Trophoblast cell (in vitro differentiated cells and primary cell): ENCODE measurements at regions not wholly inside any gene's neighbourhood (a gene's known extent, or its start where the extent isn't known, plus 50 kb on each side); places are given as distances from the start of the nearest gene placed in this dataset.

Source experiments
- DNase-seq, 2 donors: peaks; one replicate each; pipeline ENCODE4 v3.0.0-alpha.2; 2016
- H2AFZ ChIP-seq: 2 replicates; pipeline ENCODE4 v1.6.1; 2013; ENCODE audit warnings: low read length, moderate library complexity, mild to moderate bottlenecking; ENCODE audit not compliant: insufficient read depth, poor library complexity
- H2AK5ac ChIP-seq: 2 replicates; pipeline ENCODE4 v1.6.1; 2013; ENCODE audit warnings: mild to moderate bottlenecking, low read length
- H2BK120ac ChIP-seq: 2 replicates; pipeline ENCODE4 v1.6.1; 2013; ENCODE audit warnings: low read length, mild to moderate bottlenecking, moderate library complexity; ENCODE audit not compliant: insufficient read depth, poor library complexity
- H2BK12ac ChIP-seq: 2 replicates; pipeline ENCODE4 v1.6.1; 2013; ENCODE audit warnings: mild to moderate bottlenecking, low read length, moderate library complexity
- H2BK5ac ChIP-seq: 2 replicates; pipeline ENCODE4 v1.6.1; 2013; ENCODE audit warnings: low read length, low read depth, moderate library complexity, mild to moderate bottlenecking; ENCODE audit not compliant: poor library complexity
- H3K14ac ChIP-seq: 2 replicates; pipeline ENCODE4 v1.6.1; 2013; ENCODE audit warnings: mild to moderate bottlenecking, low read length
- H3K18ac ChIP-seq: 2 replicates; pipeline ENCODE4 v1.6.1; 2013; ENCODE audit warnings: mild to moderate bottlenecking, low read length
- H3K23ac ChIP-seq: 2 replicates; pipeline ENCODE4 v1.6.1; 2013; ENCODE audit warnings: low read length
- H3K27ac ChIP-seq: 2 replicates; pipeline ENCODE4 v1.5.1; 2013; ENCODE audit warnings: low read depth, mild to moderate bottlenecking, inconsistent platforms, low read length, moderate library complexity
- H3K27me3 ChIP-seq: 2 replicates; pipeline ENCODE4 v1.6.1; 2013; ENCODE audit warnings: inconsistent platforms, mild to moderate bottlenecking, low read length, moderate library complexity; ENCODE audit not compliant: insufficient read depth
- H3K36me3 ChIP-seq, 2 experiments: 1 replicate in 1 of 2; 2 replicates in 1 of 2; pipeline ENCODE4 v1.6.1; 2013; ENCODE audit warnings: low read length in 2 of 2, mild to moderate bottlenecking in 2 of 2, moderate library complexity in 1 of 2; ENCODE audit not compliant: insufficient read depth in 2 of 2, control insufficient read depth in 1 of 2
- H3K4ac ChIP-seq: 2 replicates; pipeline ENCODE4 v1.6.1; 2013; ENCODE audit warnings: low read depth, mild to moderate bottlenecking, low read length, moderate library complexity
- H3K4me1 ChIP-seq, 2 experiments: 1 replicate in 1 of 2; 2 replicates in 1 of 2; pipeline ENCODE4 v1.6.1; 2013; ENCODE audit warnings: low read length in 2 of 2, mild to moderate bottlenecking in 2 of 2, moderate library complexity in 1 of 2; ENCODE audit not compliant: insufficient read depth in 2 of 2, control insufficient read depth in 1 of 2
- H3K4me2 ChIP-seq: 2 replicates; pipeline ENCODE4 v1.6.1; 2013; ENCODE audit warnings: inconsistent platforms, mild to moderate bottlenecking, low read length, moderate library complexity
- H3K4me3 ChIP-seq: 2 replicates; pipeline ENCODE4 v1.5.1; 2013; ENCODE audit warnings: mild to moderate bottlenecking, low read depth, low read length, inconsistent platforms
- H3K79me1 ChIP-seq: one replicate; pipeline ENCODE4 v1.6.1; 2013; ENCODE audit warnings: low read length
- H3K79me2 ChIP-seq: 2 replicates; pipeline ENCODE4 v1.6.1; 2013; ENCODE audit warnings: low read length, mild to moderate bottlenecking; ENCODE audit not compliant: control insufficient read depth, insufficient read depth, poor library complexity
- H3K9ac ChIP-seq: 2 replicates; pipeline ENCODE4 v1.6.1; 2013; ENCODE audit warnings: mild to moderate bottlenecking, low read length
- H3K9me3 ChIP-seq: 2 replicates; pipeline ENCODE4 v1.6.1; 2013; ENCODE audit warnings: low read depth, mild to moderate bottlenecking, control low read depth, inconsistent platforms, low read length; ENCODE audit not compliant: insufficient read depth
- H4K12ac ChIP-seq: 2 replicates; pipeline ENCODE4 v1.6.1; 2013; ENCODE audit warnings: low read depth, mild to moderate bottlenecking, low read length, moderate library complexity
- H4K8ac ChIP-seq: 2 replicates; pipeline ENCODE4 v1.6.1; 2013; ENCODE audit warnings: low read depth, mild to moderate bottlenecking, low read length, moderate library complexity
- H4K91ac ChIP-seq: one replicate; pipeline ENCODE4 v1.6.1; 2013; ENCODE audit warnings: low read depth, mild to moderate bottlenecking, low read length, moderate library complexity
- WGBS: extraction: QIAGEN DNeasy Blood & Tissue Kit; methylation state at CpG from one replicate; pipeline ENCODE4 v1.1.7; 2013; ENCODE audit warnings: missing lambda C conversion rate; ENCODE audit not compliant: insufficient read length, insufficient coverage; ENCODE audit errors: extremely low coverage; 5-methylcytosine and 5-hydroxymethylcytosine counted together

- H3K4ac ChIP-seq: no peak overlapping the region
These were observed 342.7 kb downstream of the SMOC2 start for GRCh38 chr6:168783720-168784119.

GRCh38 chr6:168782187-168782751, 341.3 kb downstream of the SMOC2 start:
- Histone ChIP-seq H3K79me2 (no peaks in the 10 kb centered on the region), H3K14ac (peak overlapping the region; percentile 12), H3K23ac (no peak overlapping the region), H2BK120ac (peak overlapping the region; percentile 1), H3K9me3 (peaks cover 4% of the 10 kb centered on the region), H4K12ac (no peak overlapping the region), H3K9ac (no peak overlapping the region), H2AFZ (no peak overlapping the region), H3K4me1 (peaks cover 13 to 18% of the 10 kb centered on the region in 2 experiments), H3K4me3 (no peak overlapping the region), H3K79me1 (peaks cover 4% of the 10 kb centered on the region), H2BK12ac (peak overlapping the region; percentile 5), H3K4me2 (no peak overlapping the region), H2AK5ac (no peak overlapping the region), H3K36me3 (no peaks in the 10 kb centered on the region), H4K91ac (peak overlapping the region; percentile 77), H2BK5ac (no peak overlapping the region), H3K18ac (no peak overlapping the region), H3K27me3 (no peaks in the 10 kb centered on the region), H4K8ac (no peak overlapping the region), H3K4ac (no peak overlapping the region), H3K27ac (peak overlapping the region; percentile 8)
- DNase-seq: no peak
- WGBS: no CpG with 5 or more reads among the region's 18 CpGs

More at GRCh38 chr6:168783720-168784119, 342.7 kb downstream of the SMOC2 start:
- H4K12ac ChIP-seq: no peak overlapping the region
- no peaks in the 10 kb centered on the region for H3K36me3 ChIP-seq
- no peak overlapping the region for H3K18ac ChIP-seq
- no peaks in the 10 kb centered on the region for H3K79me2 ChIP-seq
- peaks cover 4% of the 10 kb centered on the region for H3K9me3 ChIP-seq
- peaks cover 4% of the 10 kb centered on the region for H3K79me1 ChIP-seq
- no peak for DNase-seq
- no peak overlapping the region for H3K9ac ChIP-seq
- no peak overlapping the region for H2BK120ac ChIP-seq
- no peak overlapping the region for H3K4me3 ChIP-seq
- H3K4me2 ChIP-seq: no peak overlapping the region
- H2AK5ac ChIP-seq: no peak overlapping the region
- H2BK5ac ChIP-seq: no peak overlapping the region
- H2AFZ ChIP-seq: no peak overlapping the region
- no peak overlapping the region for H4K8ac ChIP-seq
- peak overlapping the region; percentile 32 for H2BK12ac ChIP-seq
- no peaks in the 10 kb centered on the region for H3K27me3 ChIP-seq
- H3K14ac ChIP-seq: no peak overlapping the region
- H3K23ac ChIP-seq: no peak overlapping the region
- H3K4me1 ChIP-seq: peaks cover 13 to 15% of the 10 kb centered on the region in 2 experiments
- WGBS: no CpG with 5 or more reads among the region's 11 CpGs
- no peak overlapping the region for H3K27ac ChIP-seq
- H4K91ac ChIP-seq: no peak overlapping the region

DNA sequence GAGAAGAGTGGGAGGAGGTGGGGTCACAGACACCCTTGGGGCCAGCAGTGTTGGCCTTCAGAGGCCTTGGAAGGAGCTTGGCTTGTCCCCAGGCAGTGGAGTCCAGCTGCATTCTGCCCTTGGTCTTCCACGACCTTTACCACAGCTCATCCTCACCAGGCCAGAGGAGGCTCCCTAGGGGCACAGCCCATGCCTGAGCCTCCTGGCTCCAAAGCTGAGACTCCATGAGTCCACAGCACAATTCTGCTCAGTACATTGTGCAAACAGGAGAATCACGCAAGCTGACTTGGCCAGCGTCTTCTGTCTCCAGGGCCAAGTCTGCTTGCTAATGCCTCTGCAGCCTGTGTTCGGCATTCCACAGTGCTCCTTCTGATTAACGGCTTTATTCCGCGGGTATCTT, 337.2 kb downstream of the SMOC2 start:
- DNase-seq: no peak
- H3K23ac ChIP-seq: no peak overlapping the region
- H3K4me2 ChIP-seq: no peak overlapping the region
- no peak overlapping the region for H2BK5ac ChIP-seq
- no peak overlapping the region for H2AK5ac ChIP-seq
- H3K27ac ChIP-seq: no peak overlapping the region
- no peak overlapping the region for H3K14ac ChIP-seq
- H4K8ac ChIP-seq: no peak overlapping the region
- no peak overlapping the region for H4K91ac ChIP-seq
- H3K4me3 ChIP-seq: no peak overlapping the region
- no peak overlapping the region for H2BK12ac ChIP-seq
- no peak overlapping the region for H2BK120ac ChIP-seq
- no peak overlapping the region for H3K18ac ChIP-seq
- H3K79me1 ChIP-seq: peaks cover 4% of the 10 kb centered on the region
- no peaks in the 10 kb centered on the region for H3K79me2 ChIP-seq
- H2AFZ ChIP-seq: no peak overlapping the region
- no peaks in the 10 kb centered on the region for H3K36me3 ChIP-seq
- no peak overlapping the region for H4K12ac ChIP-seq
- no CpG with 5 or more reads among the region's 7 CpGs for WGBS
- no peaks in the 10 kb centered on the region for H3K27me3 ChIP-seq
- H3K4ac ChIP-seq: no peak overlapping the region
- H3K4me1 ChIP-seq: peaks cover 4 to 7% of the 10 kb centered on the region in 2 experiments
- no peak overlapping the region for H3K9ac ChIP-seq
- peaks cover 4% of the 10 kb centered on the region for H3K9me3 ChIP-seq

DNA sequence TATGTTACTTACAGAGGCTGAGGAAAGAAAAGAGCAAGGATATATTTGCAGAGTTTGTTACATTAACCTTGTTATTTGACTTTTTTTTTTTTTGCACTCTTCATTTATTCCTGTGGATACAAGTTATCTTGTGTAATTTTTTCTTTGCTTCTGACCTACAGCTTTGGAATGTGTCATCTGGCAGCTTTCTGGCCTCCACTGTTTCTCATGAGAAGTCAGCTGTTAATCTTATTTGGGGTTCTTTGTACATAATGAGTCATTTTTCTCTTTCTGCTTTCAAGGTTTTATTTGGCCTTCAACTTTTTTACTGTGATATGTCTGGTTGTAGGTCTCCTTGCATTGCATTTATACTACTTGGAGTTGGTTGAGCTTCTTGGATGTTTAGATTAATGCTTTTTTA, 333.4 kb downstream of the SMOC2 start:
- no peaks in the 10 kb centered on the region for H3K79me2 ChIP-seq
- no peak overlapping the region for H4K8ac ChIP-seq
- H3K4ac ChIP-seq: no peak overlapping the region
- H2AFZ ChIP-seq: no peak overlapping the region
- no peaks in the 10 kb centered on the region for H3K79me1 ChIP-seq
- H3K4me3 ChIP-seq: no peak overlapping the region
- H3K9me3 ChIP-seq: peaks cover 2% of the 10 kb centered on the region
- no peak overlapping the region for H3K9ac ChIP-seq
- H2BK12ac ChIP-seq: no peak overlapping the region
- H4K12ac ChIP-seq: no peak overlapping the region
- no peak overlapping the region for H3K14ac ChIP-seq
- no peak overlapping the region for H2AK5ac ChIP-seq
- no peak overlapping the region for H2BK5ac ChIP-seq
- no peak overlapping the region for H4K91ac ChIP-seq
- peaks cover 0 to 4% of the 10 kb centered on the region in 2 experiments for H3K4me1 ChIP-seq
- no peak overlapping the region for H2BK120ac ChIP-seq
- no peaks in the 10 kb centered on the region for H3K36me3 ChIP-seq
- H3K4me2 ChIP-seq: no peak overlapping the region
- H3K23ac ChIP-seq: no peak overlapping the region
- no peak for DNase-seq
- no peak overlapping the region for H3K18ac ChIP-seq
- H3K27ac ChIP-seq: no peak overlapping the region
- H3K27me3 ChIP-seq: no peaks in the 10 kb centered on the region
